Activated T-cell treated with anti-CD3 and anti-CD28 coated beads, Interleukin-2, amount 50 U/mL, for 4 hours (primary cell): ENCODE measurements at regions not wholly inside any gene's neighbourhood (a gene's known extent, or its start where the extent isn't known, plus 50 kb on each side); places are given as distances from the start of the nearest gene placed in this dataset.

Experiments used
- ATAC-seq, 2 donors: fragments of 200-7000 bp; cut with Tn5 transposase; one replicate each; pipeline ENCODE4 v1.10.0; 2021
- DNase-seq: peaks from one replicate; pipeline ENCODE4 v3.0.0-alpha.2; 2020
- H3K27me3 Mint-ChIP-seq: one replicate; pipeline ENCODE4 v1.8.0; 2021; ENCODE audit warnings: low read depth, mixed read lengths
- H3K36me3 Mint-ChIP-seq: one replicate; pipeline ENCODE4 v1.8.0; 2022; ENCODE audit warnings: mixed read lengths; ENCODE audit not compliant: insufficient read depth
- H3K4me1 Mint-ChIP-seq: one replicate; pipeline ENCODE4 v1.8.0; 2021; ENCODE audit warnings: low read depth, mixed read lengths
- H3K4me3 Mint-ChIP-seq: one replicate; pipeline ENCODE4 v1.8.0; 2021; ENCODE audit warnings: mild to moderate bottlenecking, moderate library complexity, mixed read lengths
- H3K9me3 Mint-ChIP-seq: one replicate; pipeline ENCODE4 v1.8.0; 2021; ENCODE audit warnings: mixed read lengths

- Mint-ChIP-seq H3K27me3 (peaks cover 22% of the 10 kb centered on the region), H3K4me3 (no peak overlapping the region), H3K9me3 (no peaks in the 10 kb centered on the region), H3K36me3 (no peaks in the 10 kb centered on the region), H3K4me1 (no peaks in the 10 kb centered on the region)
- DNase-seq: no peak
- no peak for ATAC-seq
These were observed 154.6 kb downstream of the COPRS start for GRCh38 chr17:31704483-31704882.

- H3K27me3 Mint-ChIP-seq: peaks cover 22% of the 10 kb centered on the region
- ATAC-seq: no peak
These were observed 157.0 kb downstream of the COPRS start for GRCh38 chr17:31702041-31702440.

GRCh38 chr17:31700973-31701372 lies 158.1 kb downstream of the COPRS start:
- no peak overlapping the region for H3K4me3 Mint-ChIP-seq
- ATAC-seq (no peak), DNase-seq (no peak)
- no peaks in the 10 kb centered on the region for H3K36me3 Mint-ChIP-seq
- peaks cover 29% of the 10 kb centered on the region for H3K27me3 Mint-ChIP-seq
- no peaks in the 10 kb centered on the region for H3K9me3 Mint-ChIP-seq
- H3K4me1 Mint-ChIP-seq: no peaks in the 10 kb centered on the region

More at GRCh38 chr17:31702041-31702440, 157.0 kb downstream of the COPRS start:
- Mint-ChIP-seq H3K9me3 (no peaks in the 10 kb centered on the region), H3K4me3 (no peak overlapping the region), H3K36me3 (no peaks in the 10 kb centered on the region), H3K4me1 (no peaks in the 10 kb centered on the region)
- DNase-seq: no peak

- H3K4me1 Mint-ChIP-seq: no peaks in the 10 kb centered on the region
- DNase-seq (no peak), ATAC-seq (no peak)
These were observed 159.2 kb downstream of the COPRS start for GRCh38 chr17:31699886-31700285.

GRCh38 chr17:31699281-31699680 lies 159.8 kb downstream of the COPRS start:
- H3K36me3 Mint-ChIP-seq: no peaks in the 10 kb centered on the region
- H3K4me1 Mint-ChIP-seq: no peaks in the 10 kb centered on the region
- H3K9me3 Mint-ChIP-seq: no peaks in the 10 kb centered on the region
- DNase-seq (no peak), ATAC-seq (no peak)
- peaks cover 19% of the 10 kb centered on the region for H3K27me3 Mint-ChIP-seq
- H3K4me3 Mint-ChIP-seq: no peak overlapping the region

More at GRCh38 chr17:31699886-31700285, 159.2 kb downstream of the COPRS start:
- H3K4me3 Mint-ChIP-seq: no peak overlapping the region
- H3K36me3 Mint-ChIP-seq: no peaks in the 10 kb centered on the region
- no peaks in the 10 kb centered on the region for H3K9me3 Mint-ChIP-seq
- peaks cover 23% of the 10 kb centered on the region for H3K27me3 Mint-ChIP-seq

- no peak for ATAC-seq
These were observed 160.3 kb downstream of the COPRS start for GRCh38 chr17:31698751-31699150.

GRCh38 chr17:31697838-31698237 lies 161.2 kb downstream of the COPRS start:
- Mint-ChIP-seq H3K4me3 (no peak overlapping the region), H3K36me3 (no peaks in the 10 kb centered on the region), H3K4me1 (no peaks in the 10 kb centered on the region), H3K27me3 (peaks cover 17% of the 10 kb centered on the region), H3K9me3 (no peaks in the 10 kb centered on the region)
- DNase-seq: no peak
- no peak for ATAC-seq

More at GRCh38 chr17:31698751-31699150, 160.3 kb downstream of the COPRS start:
- H3K4me1 Mint-ChIP-seq: no peaks in the 10 kb centered on the region
- H3K9me3 Mint-ChIP-seq: no peaks in the 10 kb centered on the region
- peaks cover 17% of the 10 kb centered on the region for H3K27me3 Mint-ChIP-seq
- no peak overlapping the region for H3K4me3 Mint-ChIP-seq
- no peak for DNase-seq
- H3K36me3 Mint-ChIP-seq: no peaks in the 10 kb centered on the region

GRCh38 chr17:31696703-31697325 lies 162.2 kb downstream of the COPRS start:
- H3K4me1 Mint-ChIP-seq: no peaks in the 10 kb centered on the region
- ATAC-seq (no peak), DNase-seq (no peak)
- H3K36me3 Mint-ChIP-seq: no peaks in the 10 kb centered on the region
- H3K4me3 Mint-ChIP-seq: no peak overlapping the region
- H3K9me3 Mint-ChIP-seq: no peaks in the 10 kb centered on the region
- H3K27me3 Mint-ChIP-seq: peaks cover 13% of the 10 kb centered on the region

GRCh38 chr17:31696184-31696602 lies 162.9 kb downstream of the COPRS start:
- H3K9me3 Mint-ChIP-seq: no peaks in the 10 kb centered on the region
- ATAC-seq (no peak), DNase-seq (no peak)
- no peak overlapping the region for H3K4me3 Mint-ChIP-seq
- no peaks in the 10 kb centered on the region for H3K4me1 Mint-ChIP-seq
- H3K27me3 Mint-ChIP-seq: peaks cover 13% of the 10 kb centered on the region
- H3K36me3 Mint-ChIP-seq: no peaks in the 10 kb centered on the region

GRCh38 chr17:31695456-31696090 lies 163.5 kb downstream of the COPRS start:
- Mint-ChIP-seq H3K27me3 (peaks cover 13% of the 10 kb centered on the region), H3K4me3 (no peak overlapping the region), H3K9me3 (no peaks in the 10 kb centered on the region), H3K36me3 (no peaks in the 10 kb centered on the region), H3K4me1 (no peaks in the 10 kb centered on the region)
- ATAC-seq (no peak), DNase-seq (no peak)

- no peak overlapping the region for H3K4me3 Mint-ChIP-seq
These were observed 165.4 kb downstream of the COPRS start for GRCh38 chr17:31693433-31694220.

GRCh38 chr17:31692632-31693031 lies 166.4 kb downstream of the COPRS start:
- Mint-ChIP-seq H3K9me3 (no peaks in the 10 kb centered on the region), H3K27me3 (peaks cover 9% of the 10 kb centered on the region), H3K36me3 (no peaks in the 10 kb centered on the region), H3K4me3 (no peak overlapping the region), H3K4me1 (no peaks in the 10 kb centered on the region)
- DNase-seq (no peak), ATAC-seq (no peak)

More at GRCh38 chr17:31693433-31694220, 165.4 kb downstream of the COPRS start:
- H3K36me3 Mint-ChIP-seq: no peaks in the 10 kb centered on the region
- DNase-seq (no peak), ATAC-seq (no peak)
- H3K4me1 Mint-ChIP-seq: no peaks in the 10 kb centered on the region
- peaks cover 9% of the 10 kb centered on the region for H3K27me3 Mint-ChIP-seq
- H3K9me3 Mint-ChIP-seq: no peaks in the 10 kb centered on the region

GRCh38 chr17:31692027-31692426 lies 167.0 kb downstream of the COPRS start:
- no peaks in the 10 kb centered on the region for H3K36me3 Mint-ChIP-seq
- DNase-seq: no peak

GRCh38 chr17:31691251-31691905 lies 167.7 kb downstream of the COPRS start:
- Mint-ChIP-seq H3K9me3 (no peaks in the 10 kb centered on the region), H3K4me1 (no peaks in the 10 kb centered on the region), H3K27me3 (peaks cover 6% of the 10 kb centered on the region), H3K36me3 (no peaks in the 10 kb centered on the region), H3K4me3 (no peak overlapping the region)
- ATAC-seq (no peak), DNase-seq (no peak)

More at GRCh38 chr17:31692027-31692426, 167.0 kb downstream of the COPRS start:
- H3K9me3 Mint-ChIP-seq: no peaks in the 10 kb centered on the region
- no peak overlapping the region for H3K4me3 Mint-ChIP-seq
- peaks cover 9% of the 10 kb centered on the region for H3K27me3 Mint-ChIP-seq
- H3K4me1 Mint-ChIP-seq: no peaks in the 10 kb centered on the region
- no peak for ATAC-seq
